ENCODE measurements at regions not wholly inside any gene's neighbourhood (a gene's known extent, or its start where the extent isn't known, plus 50 kb on each side); places are given as distances from the start of the nearest gene placed in this dataset.

- TF ChIP-seq ZBTB33 (IDR thresholded peaks at IDR 0.05; ENCODE audit: extremely low read depth, insufficient replicate concordance, low read length) (no peak), POLR2AphosphoS5 (IDR thresholded peaks at IDR 0.05; ENCODE audit: low read depth, low read length) (no peak), SRF (IDR thresholded peaks at IDR 0.05; ENCODE audit: low read depth) (no peak), ELF1 (IDR thresholded peaks at IDR 0.05; ENCODE audit: borderline replicate concordance, low read depth) (no peak), RAD21 (IDR thresholded peaks at IDR 0.05; ENCODE audit: low read depth) (no peak), MAX (IDR thresholded peaks at IDR 0.05) (no peak), YY1 (IDR thresholded peaks at IDR 0.05; ENCODE audit: extremely low read depth, insufficient replicate concordance, low read depth, low read length) (no peak)
- Histone ChIP-seq H3K4me3 (replicated peaks in 1 of 2; ENCODE audit: low read depth in 1 of 2, low read length in 2 of 2) (no peak overlapping the region), H3K36me3 (ENCODE audit: control insufficient read depth in 1 of 2, insufficient read depth in 2 of 2, low read length in 2 of 2) (no peaks in the 10 kb centered on the region), H3K79me2 (ENCODE audit: insufficient read depth, low read length) (no peaks in the 10 kb centered on the region), H4K20me1 (ENCODE audit: insufficient read depth) (no peaks in the 10 kb centered on the region), H3K9me2 (ENCODE audit: insufficient read depth) (no peaks in the 10 kb centered on the region), H2AFZ (ENCODE audit: low read depth, low read length, poor library complexity, severe bottlenecking) (no peak overlapping the region), H3K4me2 (ENCODE audit: low read length) (no peak overlapping the region), H3K27ac (ENCODE audit: low read depth, low read length) (no peak overlapping the region), H3K4me1 (ENCODE audit: control insufficient read depth in 1 of 2, insufficient read depth in 2 of 2, low read length in 2 of 2) (no peaks in the 10 kb centered on the region), H3K9me3 (ENCODE audit: control insufficient read depth in 1 of 2, insufficient read depth in 1 of 2, low read depth in 1 of 2, low read length in 2 of 2) (no peaks in the 10 kb centered on the region), H3K9ac (ENCODE audit: low read length) (no peak overlapping the region), H3K27me3 (ENCODE audit: insufficient read depth, low read length) (peaks cover 38% of the 10 kb centered on the region)
- DNase-seq (ENCODE audit: low read depth, low spot score) = no peak
- ChIA-PET RAD21 (ENCODE audit: low non-redundant PET in 1 of 2, low total read pairs in 2 of 2, uncharacterized antibody in 2 of 2, unreplicated experiment in 2 of 2) (no interaction called here), POLR2A (no interaction called here), CTCF (no interaction called here)
- no TSS peak for BruUV-seq (replicated peaks)
- intact Hi-C loops (cut with micrococcal nuclease) = no loop called here
- no peak for ATAC-seq
These were observed 261.7 kb downstream of the NPHP4 start for GRCh38 chr1:5730272-5731109.

All from HCT116 (cell line).